ENCODE measurements at regions not wholly inside any gene's neighbourhood (a gene's known extent, or its start where the extent isn't known, plus 50 kb on each side); places are given as distances from the start of the nearest gene placed in this dataset.

DNA sequence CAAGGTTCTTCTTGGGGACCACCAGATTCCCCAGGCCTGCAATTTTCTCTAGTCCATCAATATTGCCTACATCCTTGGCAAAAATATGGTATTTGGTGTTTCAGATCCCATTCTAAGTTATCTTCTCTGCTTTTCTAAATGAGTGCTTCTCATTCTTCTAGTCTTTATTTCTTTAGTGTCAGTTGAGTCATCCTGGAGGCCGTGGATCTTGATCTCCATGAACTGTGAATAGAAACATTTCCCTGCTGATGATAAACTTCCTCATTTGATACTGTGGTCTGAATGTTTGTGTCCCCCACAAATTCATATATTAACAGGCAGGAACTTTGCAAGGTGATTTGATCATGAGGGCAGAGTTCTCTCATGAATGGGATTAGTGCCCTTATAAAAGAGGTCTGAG, 779.3 kb downstream of the INHBA start:
- TF ChIP-seq, protein P1, sequence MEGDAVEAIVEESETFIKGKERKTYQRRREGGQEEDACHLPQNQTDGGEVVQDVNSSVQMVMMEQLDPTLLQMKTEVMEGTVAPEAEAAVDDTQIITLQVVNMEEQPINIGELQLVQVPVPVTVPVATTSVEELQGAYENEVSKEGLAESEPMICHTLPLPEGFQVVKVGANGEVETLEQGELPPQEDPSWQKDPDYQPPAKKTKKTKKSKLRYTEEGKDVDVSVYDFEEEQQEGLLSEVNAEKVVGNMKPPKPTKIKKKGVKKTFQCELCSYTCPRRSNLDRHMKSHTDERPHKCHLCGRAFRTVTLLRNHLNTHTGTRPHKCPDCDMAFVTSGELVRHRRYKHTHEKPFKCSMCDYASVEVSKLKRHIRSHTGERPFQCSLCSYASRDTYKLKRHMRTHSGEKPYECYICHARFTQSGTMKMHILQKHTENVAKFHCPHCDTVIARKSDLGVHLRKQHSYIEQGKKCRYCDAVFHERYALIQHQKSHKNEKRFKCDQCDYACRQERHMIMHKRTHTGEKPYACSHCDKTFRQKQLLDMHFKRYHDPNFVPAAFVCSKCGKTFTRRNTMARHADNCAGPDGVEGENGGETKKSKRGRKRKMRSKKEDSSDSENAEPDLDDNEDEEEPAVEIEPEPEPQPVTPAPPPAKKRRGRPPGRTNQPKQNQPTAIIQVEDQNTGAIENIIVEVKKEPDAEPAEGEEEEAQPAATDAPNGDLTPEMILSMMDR (IDR thresholded peaks at IDR 0.05): no peak
- TF ChIP-seq POLR2A (IDR thresholded peaks at IDR 0.05) (no peak), EP300 (IDR thresholded peaks at IDR 0.05) (no peak), POLR2AphosphoS5 (IDR thresholded peaks at IDR 0.05) (no peak)
